ENCODE measurements at regions not wholly inside any gene's neighbourhood (a gene's known extent, or its start where the extent isn't known, plus 50 kb on each side); places are given as distances from the start of the nearest gene placed in this dataset.
"Not testable (repeated sequence)": the region's sequence is repeated elsewhere in the genome, so short reads cannot be mapped to it uniquely, and the experiment has no call there.

GRCh38 chr7:93725954-93726353 is 151.4 kb upstream of the CALCR start:
- DNase-seq (ENCODE audit: low read depth) = no peak
- H3K4me3 ChIP-seq (ENCODE audit: low read length) = no peak overlapping the region
- TF ChIP-seq, protein P1, sequence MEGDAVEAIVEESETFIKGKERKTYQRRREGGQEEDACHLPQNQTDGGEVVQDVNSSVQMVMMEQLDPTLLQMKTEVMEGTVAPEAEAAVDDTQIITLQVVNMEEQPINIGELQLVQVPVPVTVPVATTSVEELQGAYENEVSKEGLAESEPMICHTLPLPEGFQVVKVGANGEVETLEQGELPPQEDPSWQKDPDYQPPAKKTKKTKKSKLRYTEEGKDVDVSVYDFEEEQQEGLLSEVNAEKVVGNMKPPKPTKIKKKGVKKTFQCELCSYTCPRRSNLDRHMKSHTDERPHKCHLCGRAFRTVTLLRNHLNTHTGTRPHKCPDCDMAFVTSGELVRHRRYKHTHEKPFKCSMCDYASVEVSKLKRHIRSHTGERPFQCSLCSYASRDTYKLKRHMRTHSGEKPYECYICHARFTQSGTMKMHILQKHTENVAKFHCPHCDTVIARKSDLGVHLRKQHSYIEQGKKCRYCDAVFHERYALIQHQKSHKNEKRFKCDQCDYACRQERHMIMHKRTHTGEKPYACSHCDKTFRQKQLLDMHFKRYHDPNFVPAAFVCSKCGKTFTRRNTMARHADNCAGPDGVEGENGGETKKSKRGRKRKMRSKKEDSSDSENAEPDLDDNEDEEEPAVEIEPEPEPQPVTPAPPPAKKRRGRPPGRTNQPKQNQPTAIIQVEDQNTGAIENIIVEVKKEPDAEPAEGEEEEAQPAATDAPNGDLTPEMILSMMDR (conservative IDR thresholded peaks at IDR 0.05; ENCODE audit: low read depth, low read length) = no peak

GRCh38 chr7:93723424-93724124 is 149.1 kb upstream of the CALCR start:
- no peak for DNase-seq (ENCODE audit: low read depth)
- TF ChIP-seq, protein P1 (conservative IDR thresholded peaks at IDR 0.05; ENCODE audit: low read depth, low read length) = no peak
- no peak overlapping the region for H3K4me3 ChIP-seq (ENCODE audit: low read length)

- no peak overlapping the region for H3K4me3 ChIP-seq (ENCODE audit: low read length)
Observed at GRCh38 chr7:93720106-93720505, 145.6 kb upstream of the CALCR start.

GRCh38 chr7:93719546-93719945 is 145.0 kb upstream of the CALCR start:
- TF ChIP-seq, protein P1 (conservative IDR thresholded peaks at IDR 0.05; ENCODE audit: low read depth, low read length) = no peak
- DNase-seq (ENCODE audit: low read depth) = no peak
- H3K4me3 ChIP-seq (ENCODE audit: low read length) = no peak overlapping the region

More at GRCh38 chr7:93720106-93720505, 145.6 kb upstream of the CALCR start:
- DNase-seq (ENCODE audit: low read depth) = no peak
- TF ChIP-seq, protein P1 (conservative IDR thresholded peaks at IDR 0.05; ENCODE audit: low read depth, low read length) = no peak

GRCh38 chr7:93717217-93717900 is 142.8 kb upstream of the CALCR start:
- no peak for DNase-seq (ENCODE audit: low read depth)
- H3K4me3 ChIP-seq (ENCODE audit: low read length) = no peak overlapping the region
- TF ChIP-seq, protein P1 (conservative IDR thresholded peaks at IDR 0.05; ENCODE audit: low read depth, low read length) = no peak

DNA sequence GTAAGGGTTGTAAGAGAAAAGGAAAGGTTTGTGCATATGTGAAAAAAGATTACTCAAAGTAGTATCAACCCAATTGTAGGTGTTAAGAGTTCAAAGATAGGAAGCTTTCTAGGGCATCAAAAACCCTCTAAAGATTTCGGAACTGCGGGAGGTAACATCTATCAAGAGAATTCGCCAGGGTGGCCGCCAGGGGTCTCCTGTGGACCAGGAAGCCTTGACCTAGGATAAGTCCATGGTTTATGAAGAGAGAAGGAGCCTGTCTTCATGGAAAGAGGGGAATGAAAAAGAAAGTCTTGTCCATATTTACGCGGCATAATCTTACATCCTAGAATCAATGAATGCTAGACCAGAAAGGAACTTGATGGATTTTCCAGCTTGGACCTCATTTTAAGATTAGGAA is 140.7 kb upstream of the CALCR start:
- DNase-seq (ENCODE audit: low read depth) = no peak
- TF ChIP-seq, protein P1 (conservative IDR thresholded peaks at IDR 0.05; ENCODE audit: low read depth, low read length) = peak; percentile 74
- H3K4me3 ChIP-seq (ENCODE audit: low read length) = no peak overlapping the region

DNA sequence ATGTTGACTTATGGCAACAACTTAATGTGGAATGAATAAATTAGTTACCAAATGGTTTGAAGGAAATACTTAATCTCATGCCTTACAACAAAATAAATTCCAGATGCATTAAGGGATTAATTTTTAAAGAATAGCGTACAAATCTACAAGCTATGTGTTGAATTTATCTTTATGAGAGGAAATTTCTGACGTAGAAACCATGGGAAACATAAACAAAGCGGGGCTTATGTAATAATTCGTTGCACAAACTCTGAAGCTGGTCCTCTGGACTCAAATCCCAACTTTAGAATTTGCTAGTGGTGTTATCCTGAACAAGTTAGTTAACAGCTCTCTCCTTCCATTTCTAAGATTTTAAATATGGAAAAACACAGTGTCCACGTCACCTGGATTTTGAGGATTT is 137.4 kb upstream of the CALCR start:
- H3K4me3 ChIP-seq (ENCODE audit: low read length) = no peak overlapping the region
- DNase-seq (ENCODE audit: low read depth) = no peak
- TF ChIP-seq, protein P1 (conservative IDR thresholded peaks at IDR 0.05; ENCODE audit: low read depth, low read length) = no peak

GRCh38 chr7:93708255-93708654 is 133.7 kb upstream of the CALCR start:
- H3K4me3 ChIP-seq (ENCODE audit: low read length); DNase-seq (ENCODE audit: low read depth): not testable (repeated sequence)
